ENCODE measurements at regions not wholly inside any gene's neighbourhood (a gene's known extent, or its start where the extent isn't known, plus 50 kb on each side); places are given as distances from the start of the nearest gene placed in this dataset.

- TF ChIP-seq CTCF (IDR thresholded peaks at IDR 0.05; ENCODE audit: unreplicated experiment) = no peak
- H3K9me3 Mint-ChIP-seq = no peaks in the 10 kb centered on the region
- no peaks in the 10 kb centered on the region for H3K4me1 Mint-ChIP-seq
- no peak overlapping the region for H3K4me3 Mint-ChIP-seq
- peaks cover 11% of the 10 kb centered on the region for H3K27me3 Mint-ChIP-seq (ENCODE audit: low read depth)
- no peaks in the 10 kb centered on the region for H3K36me3 Mint-ChIP-seq
- H3K27ac Mint-ChIP-seq = no peak overlapping the region
- no peak for DNase-seq (ENCODE audit: low spot score in 2 of 2, unreplicated experiment in 2 of 2)
Measured at GRCh38 chr6:105783333-105783935, 302.7 kb upstream of the PRDM1 start.

GRCh38 chr6:105781915-105782314 lies 304.2 kb upstream of the PRDM1 start:
- peaks cover 9% of the 10 kb centered on the region for H3K9me3 Mint-ChIP-seq
- TF ChIP-seq CTCF (IDR thresholded peaks at IDR 0.05; ENCODE audit: unreplicated experiment) = no peak
- no peak overlapping the region for H3K27ac Mint-ChIP-seq
- H3K4me3 Mint-ChIP-seq = no peak overlapping the region
- no peak for DNase-seq (ENCODE audit: low spot score in 2 of 2, unreplicated experiment in 2 of 2)
- H3K36me3 Mint-ChIP-seq = no peaks in the 10 kb centered on the region
- no peaks in the 10 kb centered on the region for H3K4me1 Mint-ChIP-seq
- H3K27me3 Mint-ChIP-seq (ENCODE audit: low read depth) = peaks cover 11% of the 10 kb centered on the region

- no peaks in the 10 kb centered on the region for H3K36me3 Mint-ChIP-seq
- no peak for DNase-seq (ENCODE audit: low spot score in 2 of 2, unreplicated experiment in 2 of 2)
- no peak overlapping the region for H3K27ac Mint-ChIP-seq
- no peak overlapping the region for H3K4me3 Mint-ChIP-seq
- peaks cover 11% of the 10 kb centered on the region for H3K27me3 Mint-ChIP-seq (ENCODE audit: low read depth)
- no peaks in the 10 kb centered on the region for H3K4me1 Mint-ChIP-seq
- peaks cover 9% of the 10 kb centered on the region for H3K9me3 Mint-ChIP-seq
- TF ChIP-seq CTCF (IDR thresholded peaks at IDR 0.05; ENCODE audit: unreplicated experiment) = no peak
Measured at GRCh38 chr6:105781248-105781647, 304.9 kb upstream of the PRDM1 start.

- no peaks in the 10 kb centered on the region for H3K4me1 Mint-ChIP-seq
- H3K27ac Mint-ChIP-seq = no peak overlapping the region
- TF ChIP-seq CTCF (IDR thresholded peaks at IDR 0.05; ENCODE audit: unreplicated experiment) = no peak
- H3K27me3 Mint-ChIP-seq (ENCODE audit: low read depth) = peaks cover 8% of the 10 kb centered on the region
- H3K36me3 Mint-ChIP-seq = no peaks in the 10 kb centered on the region
- DNase-seq (ENCODE audit: low spot score in 2 of 2, unreplicated experiment in 2 of 2) = no peak
- H3K9me3 Mint-ChIP-seq = peaks cover 14% of the 10 kb centered on the region
- H3K4me3 Mint-ChIP-seq = no peak overlapping the region
Measured at GRCh38 chr6:105780146-105780860, 305.8 kb upstream of the PRDM1 start.

GRCh38 chr6:105779110-105779509 lies 307.0 kb upstream of the PRDM1 start:
- H3K9me3 Mint-ChIP-seq = peaks cover 21% of the 10 kb centered on the region
- H3K4me3 Mint-ChIP-seq = no peak overlapping the region
- H3K4me1 Mint-ChIP-seq = no peaks in the 10 kb centered on the region
- H3K27ac Mint-ChIP-seq = no peak overlapping the region
- peaks cover 2% of the 10 kb centered on the region for H3K27me3 Mint-ChIP-seq (ENCODE audit: low read depth)
- peaks cover 4% of the 10 kb centered on the region for H3K36me3 Mint-ChIP-seq
- DNase-seq (ENCODE audit: low spot score in 2 of 2, unreplicated experiment in 2 of 2) = no peak
- no peak for TF ChIP-seq CTCF (IDR thresholded peaks at IDR 0.05; ENCODE audit: unreplicated experiment)
